Endothelial cell (in vitro differentiated cells): ENCODE measurements at regions not wholly inside any gene's neighbourhood (a gene's known extent, or its start where the extent isn't known, plus 50 kb on each side); places are given as distances from the start of the nearest gene placed in this dataset.

Experiments used
- DNase-seq: peaks from one replicate; pipeline ENCODE4 v3.0.0; 2021; ENCODE audit warnings: low spot score
- H3K27ac Mint-ChIP-seq: one replicate; pipeline ENCODE4 v1.8.0; 2021; ENCODE audit warnings: mixed read lengths, inconsistent platforms; ENCODE audit not compliant: unreplicated experiment
- H3K27me3 Mint-ChIP-seq: one replicate; pipeline ENCODE4 v1.8.0; 2021; ENCODE audit warnings: mild to moderate bottlenecking, moderate library complexity, mixed read lengths, inconsistent platforms; ENCODE audit not compliant: unreplicated experiment
- H3K36me3 Mint-ChIP-seq: one replicate; pipeline ENCODE4 v1.8.0; 2021; ENCODE audit warnings: mild to moderate bottlenecking, low read depth, mixed read lengths, inconsistent platforms; ENCODE audit not compliant: unreplicated experiment
- H3K4me1 Mint-ChIP-seq: one replicate; pipeline ENCODE4 v1.8.0; 2021; ENCODE audit warnings: mild to moderate bottlenecking, mixed read lengths, inconsistent platforms; ENCODE audit not compliant: unreplicated experiment
- H3K4me3 Mint-ChIP-seq: one replicate; pipeline ENCODE4 v1.8.0; 2021; ENCODE audit warnings: mild to moderate bottlenecking, mixed read lengths, inconsistent platforms; ENCODE audit not compliant: unreplicated experiment
- H3K9me3 Mint-ChIP-seq: one replicate; pipeline ENCODE4 v1.8.0; 2021; ENCODE audit warnings: mixed read lengths, inconsistent platforms; ENCODE audit not compliant: unreplicated experiment
- TF ChIP-seq, protein P1 (sequence below): fragments of 200-600 bp; sonication (generic); IDR thresholded peaks from one replicate; pipeline ENCODE4 v1.5.0; 2021; ENCODE audit warnings: antibody characterized with exemption; ENCODE audit not compliant: unreplicated experiment

DNA sequence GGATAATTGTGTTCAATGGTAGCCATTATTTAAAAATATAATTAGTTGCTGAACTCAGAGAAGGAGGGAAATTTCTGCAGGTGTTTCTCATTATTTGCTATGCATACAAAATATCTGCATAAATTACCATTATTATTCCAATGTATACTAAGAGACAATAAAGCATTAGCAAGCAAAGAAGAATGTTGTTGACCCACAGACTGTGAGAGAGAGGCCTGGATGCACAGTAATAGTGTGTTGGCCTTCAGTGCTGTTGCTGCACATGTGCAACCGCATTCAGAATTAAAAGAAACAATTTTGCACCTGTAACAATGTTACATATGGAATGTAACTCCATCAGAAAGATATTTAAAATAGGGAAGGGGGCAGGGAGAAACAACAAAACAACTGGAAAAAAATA is 155.6 kb upstream of the KCNH8 start:
- H3K9me3 Mint-ChIP-seq = no peaks in the 10 kb centered on the region
- DNase-seq = no peak
- no peak overlapping the region for H3K27ac Mint-ChIP-seq
- H3K4me3 Mint-ChIP-seq = no peak overlapping the region
- peaks cover 3% of the 10 kb centered on the region for H3K27me3 Mint-ChIP-seq
- no peaks in the 10 kb centered on the region for H3K4me1 Mint-ChIP-seq
- peaks cover 4% of the 10 kb centered on the region for H3K36me3 Mint-ChIP-seq
- TF ChIP-seq, protein P1, sequence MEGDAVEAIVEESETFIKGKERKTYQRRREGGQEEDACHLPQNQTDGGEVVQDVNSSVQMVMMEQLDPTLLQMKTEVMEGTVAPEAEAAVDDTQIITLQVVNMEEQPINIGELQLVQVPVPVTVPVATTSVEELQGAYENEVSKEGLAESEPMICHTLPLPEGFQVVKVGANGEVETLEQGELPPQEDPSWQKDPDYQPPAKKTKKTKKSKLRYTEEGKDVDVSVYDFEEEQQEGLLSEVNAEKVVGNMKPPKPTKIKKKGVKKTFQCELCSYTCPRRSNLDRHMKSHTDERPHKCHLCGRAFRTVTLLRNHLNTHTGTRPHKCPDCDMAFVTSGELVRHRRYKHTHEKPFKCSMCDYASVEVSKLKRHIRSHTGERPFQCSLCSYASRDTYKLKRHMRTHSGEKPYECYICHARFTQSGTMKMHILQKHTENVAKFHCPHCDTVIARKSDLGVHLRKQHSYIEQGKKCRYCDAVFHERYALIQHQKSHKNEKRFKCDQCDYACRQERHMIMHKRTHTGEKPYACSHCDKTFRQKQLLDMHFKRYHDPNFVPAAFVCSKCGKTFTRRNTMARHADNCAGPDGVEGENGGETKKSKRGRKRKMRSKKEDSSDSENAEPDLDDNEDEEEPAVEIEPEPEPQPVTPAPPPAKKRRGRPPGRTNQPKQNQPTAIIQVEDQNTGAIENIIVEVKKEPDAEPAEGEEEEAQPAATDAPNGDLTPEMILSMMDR = no peak

DNA sequence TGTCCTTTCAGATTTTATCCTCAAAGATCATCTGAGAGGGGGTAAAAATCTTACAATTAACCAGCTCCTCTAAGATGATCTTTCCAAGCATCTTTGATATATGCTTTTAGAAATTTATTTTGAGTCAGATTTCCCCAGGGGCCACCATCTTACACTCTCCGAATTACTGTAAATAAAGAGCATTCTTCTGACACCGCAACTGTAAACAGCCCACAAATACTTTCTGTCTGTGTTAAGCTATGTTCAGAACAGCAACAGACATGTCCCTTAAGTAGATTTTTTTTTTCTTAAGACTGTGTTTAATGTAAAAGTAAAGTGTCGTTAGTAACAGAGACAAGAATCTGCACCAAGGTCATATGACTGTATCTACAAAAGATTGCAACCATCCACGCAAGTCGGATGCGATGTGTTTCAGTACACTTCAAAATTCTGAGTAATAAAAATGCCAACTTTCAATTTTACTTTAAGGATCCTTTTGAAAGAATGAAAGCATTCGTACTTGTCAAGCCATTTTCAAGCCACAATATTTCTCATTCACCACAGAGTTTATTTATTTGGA is 159.0 kb upstream of the KCNH8 start:
- Mint-ChIP-seq H3K9me3 (no peaks in the 10 kb centered on the region), H3K4me1 (no peaks in the 10 kb centered on the region), H3K27me3 (no peaks in the 10 kb centered on the region), H3K36me3 (no peaks in the 10 kb centered on the region), H3K4me3 (no peak overlapping the region), H3K27ac (no peak overlapping the region)
- TF ChIP-seq, protein P1 = no peak
- DNase-seq = no peak

DNA sequence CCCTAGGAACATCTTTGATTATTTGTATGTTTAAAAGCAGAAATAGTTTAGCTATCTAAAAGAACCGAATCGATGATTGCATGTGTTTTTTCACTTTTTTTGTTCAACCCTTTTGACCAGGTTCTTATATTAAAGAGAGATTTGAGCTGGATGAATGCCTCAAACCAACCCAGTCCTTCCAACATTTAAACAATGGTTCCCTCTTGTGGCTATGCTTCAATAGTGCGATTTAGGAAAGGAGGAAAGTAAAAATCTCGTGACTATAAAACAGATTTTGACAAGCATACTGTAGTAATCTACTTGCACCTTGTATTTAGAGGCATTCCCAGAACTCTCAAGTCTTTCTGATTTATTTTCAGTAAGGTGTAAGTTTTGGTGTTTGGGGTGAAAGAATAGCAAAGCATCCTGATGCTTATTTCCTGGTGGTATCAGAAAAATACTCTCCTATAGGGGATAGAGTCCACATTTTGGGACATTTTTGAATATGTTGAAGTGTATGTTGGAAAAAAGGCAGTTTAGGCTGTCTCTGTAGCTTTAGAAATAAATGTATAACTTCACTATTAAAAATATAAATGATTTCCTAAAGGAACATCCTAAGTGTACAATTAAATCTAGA is 159.6 kb upstream of the KCNH8 start:
- Mint-ChIP-seq H3K9me3 (no peaks in the 10 kb centered on the region), H3K36me3 (no peaks in the 10 kb centered on the region), H3K4me3 (no peak overlapping the region), H3K4me1 (no peaks in the 10 kb centered on the region), H3K27ac (no peak overlapping the region), H3K27me3 (no peaks in the 10 kb centered on the region)
- DNase-seq = peak; percentile 9
- TF ChIP-seq, protein P1 = peak; percentile 54

DNA sequence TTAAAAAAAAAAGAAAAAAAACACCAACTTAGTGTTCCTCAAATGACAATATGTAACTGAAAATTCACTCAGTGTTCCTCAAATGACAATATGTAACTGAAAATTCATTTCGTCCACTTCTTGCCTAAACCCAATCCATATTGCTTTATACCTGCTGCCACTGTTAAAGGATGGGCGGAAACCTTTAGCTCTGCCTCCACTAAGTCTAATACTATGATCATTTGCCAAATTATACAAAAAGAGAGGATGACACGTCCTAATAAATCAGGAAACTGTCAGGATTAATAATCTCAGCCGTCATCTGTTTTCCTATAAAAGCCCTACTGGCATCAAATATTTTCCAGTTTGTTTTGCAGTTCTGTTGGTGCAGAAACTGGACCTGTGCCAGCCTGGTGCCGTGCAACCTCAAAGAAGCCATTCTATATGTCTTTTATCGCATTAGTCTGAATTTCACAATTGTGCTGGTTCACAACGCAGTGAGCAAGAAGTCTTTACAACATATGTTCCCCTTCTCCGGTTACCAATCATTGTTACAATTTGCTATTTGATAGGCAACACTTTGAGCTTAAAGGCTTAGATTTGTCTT is 160.4 kb upstream of the KCNH8 start:
- no peaks in the 10 kb centered on the region for H3K36me3 Mint-ChIP-seq
- TF ChIP-seq, protein P1 = no peak
- no peak for DNase-seq
- H3K27me3 Mint-ChIP-seq = no peaks in the 10 kb centered on the region
- no peaks in the 10 kb centered on the region for H3K4me1 Mint-ChIP-seq
- H3K9me3 Mint-ChIP-seq = no peaks in the 10 kb centered on the region
- no peak overlapping the region for H3K4me3 Mint-ChIP-seq
- no peak overlapping the region for H3K27ac Mint-ChIP-seq

DNA sequence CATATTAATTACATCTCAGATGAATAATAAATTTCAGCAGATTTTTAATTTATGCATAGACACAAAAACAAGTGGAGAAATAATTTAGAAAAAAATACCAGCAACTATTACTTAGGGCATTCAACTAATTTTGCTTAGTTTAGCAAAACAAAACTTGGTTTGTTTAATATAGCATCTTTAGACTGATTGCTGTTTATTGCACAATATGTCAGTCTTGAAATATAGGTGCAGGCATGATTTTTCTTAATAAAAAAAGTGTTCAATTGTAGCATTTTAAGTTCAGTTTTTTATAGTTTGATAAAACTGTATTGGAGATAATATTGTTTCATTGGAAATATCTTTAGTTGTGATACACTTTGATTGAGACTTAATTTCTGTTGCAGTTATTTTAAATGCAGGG is 161.2 kb upstream of the KCNH8 start:
- no peak overlapping the region for H3K4me3 Mint-ChIP-seq
- H3K27ac Mint-ChIP-seq = no peak overlapping the region
- no peaks in the 10 kb centered on the region for H3K36me3 Mint-ChIP-seq
- no peaks in the 10 kb centered on the region for H3K4me1 Mint-ChIP-seq
- TF ChIP-seq, protein P1 = no peak
- H3K27me3 Mint-ChIP-seq = no peaks in the 10 kb centered on the region
- H3K9me3 Mint-ChIP-seq = no peaks in the 10 kb centered on the region
- no peak for DNase-seq
